Choroid plexus epithelial cell (primary cell): ENCODE measurements at regions not wholly inside any gene's neighbourhood (a gene's known extent, or its start where the extent isn't known, plus 50 kb on each side); places are given as distances from the start of the nearest gene placed in this dataset.
A peak's percentile ranks its signal among the peaks of the same experiment; 100 is the strongest.
"Not testable (repeated sequence)": the region's sequence is repeated elsewhere in the genome, so short reads cannot be mapped to it uniquely, and the experiment has no call there.

Source experiments
- DNase-seq: peaks from one replicate; pipeline ENCODE4 v3.0.0-alpha.2; 2010; ENCODE audit warnings: low read depth
- H3K4me3 ChIP-seq: 2 replicates; pipeline ENCODE4 v1.5.1; 2011; ENCODE audit warnings: low read depth, mild to moderate bottlenecking, control low read depth, low read length, moderate library complexity
- CTCF ChIP-seq: conservative IDR thresholded peaks from 2 replicates; pipeline ENCODE4 v1.5.1; 2011; ENCODE audit warnings: low read depth, mild to moderate bottlenecking, control low read depth, inconsistent platforms, low read length, moderate library complexity

- DNase-seq, result no peak
- TF ChIP-seq CTCF, result no peak
- no peak overlapping the region for H3K4me3 ChIP-seq
Measured at GRCh38 chr10:14429043-14429700, 98.4 kb upstream of the FRMD4A start.

- DNase-seq, result no peak
- H3K4me3 ChIP-seq, result no peak overlapping the region
- TF ChIP-seq CTCF, result no peak
Measured at GRCh38 chr10:14425034-14425433, 94.3 kb upstream of the FRMD4A start.

- no peak for DNase-seq
- H3K4me3 ChIP-seq, result no peak overlapping the region
- no peak for TF ChIP-seq CTCF
Measured at GRCh38 chr10:14423111-14423744, 92.5 kb upstream of the FRMD4A start.

GRCh38 chr10:14422431-14422830 lies 91.7 kb upstream of the FRMD4A start:
- TF ChIP-seq CTCF, result no peak
- H3K4me3 ChIP-seq, result no peak overlapping the region

GRCh38 chr10:14421941-14422340 lies 91.2 kb upstream of the FRMD4A start:
- DNase-seq, result no peak
- no peak for TF ChIP-seq CTCF
- no peak overlapping the region for H3K4me3 ChIP-seq

More at GRCh38 chr10:14422431-14422830, 91.7 kb upstream of the FRMD4A start:
- DNase-seq, result no peak

- not testable (repeated sequence) for DNase-seq, H3K4me3 ChIP-seq
Measured at GRCh38 chr10:14417336-14417735, 86.6 kb upstream of the FRMD4A start.

GRCh38 chr10:14416308-14416700 lies 85.6 kb upstream of the FRMD4A start:
- no peak overlapping the region for H3K4me3 ChIP-seq
- peak; percentile 47 for DNase-seq

More at GRCh38 chr10:14416308-14416700, 85.6 kb upstream of the FRMD4A start:
- no peak for TF ChIP-seq CTCF
